CD4-positive, alpha-beta T cell treated with Interleukin-21 for 1 hour (primary cell): ENCODE measurements at regions not wholly inside any gene's neighbourhood (a gene's known extent, or its start where the extent isn't known, plus 50 kb on each side); places are given as distances from the start of the nearest gene placed in this dataset.

Source experiments
- DNase-seq: peaks from one replicate; pipeline ENCODE4 v3.0.0-alpha.2; 2020

DNA sequence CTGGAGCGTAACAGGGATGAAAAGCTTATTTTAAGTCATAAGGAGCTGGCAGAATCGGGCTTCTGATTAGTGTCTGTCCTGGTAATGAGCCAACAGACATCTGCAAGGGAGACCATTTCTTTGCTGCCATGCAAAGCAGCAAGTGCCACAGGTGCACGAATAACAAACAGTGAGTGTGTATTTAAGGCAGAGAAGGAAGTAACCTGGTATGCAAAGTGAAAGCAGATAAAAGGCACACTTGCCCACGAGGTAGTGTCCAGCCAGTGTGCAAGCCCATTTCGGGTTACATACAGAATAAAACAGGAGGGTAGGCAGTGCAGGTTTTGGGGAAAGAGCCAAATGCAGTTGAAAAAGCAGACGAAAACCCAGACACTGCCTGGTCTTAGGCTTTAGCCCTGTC is 1153.7 kb downstream of the SI start:
- DNase-seq = no peak

DNA sequence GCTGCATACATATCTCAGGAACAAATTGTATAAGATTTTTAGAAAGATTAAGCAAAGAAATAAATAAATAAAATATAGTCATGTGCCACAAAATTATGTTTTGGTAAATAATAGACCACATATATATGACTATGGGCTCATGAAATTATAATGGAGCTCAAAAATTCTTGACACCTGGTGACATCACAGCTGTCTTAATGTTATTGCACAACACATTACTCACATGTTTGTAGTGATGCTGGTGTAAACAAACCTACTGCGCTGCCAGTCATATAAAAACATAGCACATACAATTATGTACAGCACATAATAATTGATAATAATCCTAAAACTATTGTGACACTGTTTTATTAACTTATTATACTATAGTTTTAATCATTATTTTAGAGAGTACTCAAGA is 1159.1 kb downstream of the SI start:
- no peak for DNase-seq

GRCh38 chr3:163916596-163917560 is 1161.4 kb downstream of the SI start:
- DNase-seq = no peak

GRCh38 chr3:163915280-163915679 is 1163.0 kb downstream of the SI start:
- DNase-seq = no peak

GRCh38 chr3:163914567-163914966 is 1163.7 kb downstream of the SI start:
- no peak for DNase-seq

DNA sequence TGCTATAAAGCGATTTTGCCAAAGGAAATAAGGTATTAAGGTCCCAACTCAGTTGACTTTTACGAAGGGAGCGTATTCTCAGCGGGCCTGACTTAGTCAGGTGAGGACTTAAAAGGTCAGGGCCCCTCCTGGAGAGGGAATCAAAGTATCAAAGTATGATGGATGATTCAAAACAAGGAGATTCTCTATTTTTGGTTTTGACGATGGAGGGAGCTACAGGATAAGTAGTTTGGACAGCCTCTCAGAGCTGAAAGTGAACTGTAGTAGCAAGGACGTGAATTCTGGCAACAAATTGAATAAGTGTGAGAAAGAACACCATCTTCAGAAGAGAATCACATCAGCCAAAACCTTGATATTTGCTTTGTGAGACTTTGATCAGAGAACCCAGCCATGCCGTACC is 1186.5 kb downstream of the SI start:
- DNase-seq = no peak

GRCh38 chr3:163890661-163891060 is 1187.6 kb downstream of the SI start:
- DNase-seq = no peak

DNA sequence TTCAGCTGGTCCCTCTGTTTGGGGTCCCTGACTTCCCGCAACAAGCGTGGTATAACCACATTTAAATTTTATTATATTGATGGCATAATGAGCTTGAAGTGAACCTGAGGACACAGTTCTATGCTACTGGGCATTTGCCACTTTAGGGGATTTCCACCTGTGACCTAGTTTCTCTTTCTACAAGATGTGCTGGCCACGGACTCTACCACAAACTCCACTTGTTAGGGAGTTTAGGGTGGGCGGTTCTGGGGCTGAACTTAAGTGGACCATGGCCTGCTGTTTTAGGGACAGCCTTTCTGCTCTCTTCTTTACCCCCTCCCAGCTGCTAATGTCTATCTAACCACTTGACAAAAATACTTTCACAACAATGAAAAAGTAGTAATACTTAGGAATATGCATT is 1199.1 kb downstream of the SI start:
- no peak for DNase-seq

- peak; percentile 1 for DNase-seq
Measured at GRCh38 chr3:163878396-163878795, 1199.9 kb downstream of the SI start.

DNA sequence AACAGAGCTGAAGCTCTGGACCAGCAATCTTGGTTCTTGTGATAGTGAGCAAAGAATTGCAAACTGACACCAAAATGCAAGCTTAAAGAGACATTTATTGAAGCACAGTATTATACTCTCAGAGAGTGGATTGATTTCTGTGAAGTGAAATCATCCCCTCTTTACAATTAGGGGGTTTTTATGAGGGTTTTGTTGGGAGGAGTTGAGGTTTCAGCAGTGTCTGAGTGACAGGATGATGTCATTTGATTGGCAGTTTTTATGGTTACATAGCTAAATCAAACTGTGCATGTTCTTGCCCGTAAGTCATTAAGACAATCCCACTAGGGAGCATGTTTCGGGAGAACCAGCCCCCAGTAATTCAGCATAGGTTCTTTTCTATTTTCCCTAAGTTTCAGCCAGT is 1200.5 kb downstream of the SI start:
- DNase-seq = no peak

DNA sequence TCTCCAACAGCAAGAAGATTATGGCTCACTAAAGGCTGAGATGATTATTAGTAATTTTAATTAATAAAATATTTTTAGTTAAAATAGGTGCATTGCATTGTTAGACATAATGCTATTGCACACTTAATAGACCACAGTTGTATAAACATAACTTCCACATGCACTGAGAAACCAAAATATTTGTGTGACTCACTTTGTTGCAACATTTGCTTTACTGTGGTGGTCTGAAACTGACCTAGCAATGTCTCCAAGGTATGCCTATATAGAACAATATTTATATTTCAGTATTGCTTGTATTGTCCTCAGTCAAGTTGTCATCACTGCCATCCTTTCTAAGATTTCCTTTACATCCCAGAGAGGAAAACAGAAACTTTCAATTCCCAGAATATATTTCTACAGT is 1215.2 kb downstream of the SI start:
- DNase-seq = no peak

DNA sequence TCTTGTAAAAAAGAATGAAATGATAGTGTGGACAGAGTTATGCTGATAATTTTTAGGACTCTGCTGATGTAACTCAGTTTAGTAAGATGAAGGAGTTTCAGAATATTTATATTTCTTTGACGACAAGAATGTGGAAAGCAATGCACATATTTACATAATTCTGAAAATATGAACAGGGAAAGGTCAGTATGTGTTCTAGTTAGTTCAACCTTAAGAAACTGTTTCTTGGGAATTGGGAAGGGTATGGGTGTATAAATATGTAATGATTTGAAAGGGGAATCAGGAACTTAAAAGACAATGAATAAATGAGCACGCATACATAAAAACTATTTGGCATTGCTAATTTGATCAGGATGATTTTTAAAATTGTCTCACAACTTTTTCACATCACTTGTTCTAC is 1226.1 kb downstream of the SI start:
- DNase-seq = no peak

- no peak for DNase-seq
Measured at GRCh38 chr3:163838769-163839168, 1239.5 kb downstream of the SI start.

DNA sequence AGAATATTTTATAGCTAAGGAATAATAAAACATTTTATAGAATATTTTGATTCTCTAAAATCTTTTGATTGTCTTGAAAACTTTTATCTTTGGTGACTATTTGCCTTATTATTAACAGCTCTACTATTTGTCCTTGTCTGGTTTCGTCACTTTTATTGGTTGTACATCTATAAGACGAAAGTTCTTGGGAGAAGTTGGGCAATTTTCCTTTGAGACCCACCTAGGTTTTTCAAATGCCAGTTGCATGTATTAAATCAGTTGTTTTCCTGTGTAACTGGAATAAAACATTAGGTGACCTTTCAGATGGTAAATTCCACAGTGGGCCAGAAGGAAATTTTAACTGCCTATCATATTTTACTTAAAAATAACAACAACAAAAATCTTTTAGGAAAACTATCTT is 1245.7 kb downstream of the SI start:
- no peak for DNase-seq

- no peak for DNase-seq
Measured at GRCh38 chr3:163821841-163822240, 1256.5 kb downstream of the SI start.

- no peak for DNase-seq
Measured at GRCh38 chr3:163817015-163817414, 1261.3 kb downstream of the SI start.

GRCh38 chr3:163813935-163814334 is 1264.4 kb downstream of the SI start:
- DNase-seq = no peak

DNA sequence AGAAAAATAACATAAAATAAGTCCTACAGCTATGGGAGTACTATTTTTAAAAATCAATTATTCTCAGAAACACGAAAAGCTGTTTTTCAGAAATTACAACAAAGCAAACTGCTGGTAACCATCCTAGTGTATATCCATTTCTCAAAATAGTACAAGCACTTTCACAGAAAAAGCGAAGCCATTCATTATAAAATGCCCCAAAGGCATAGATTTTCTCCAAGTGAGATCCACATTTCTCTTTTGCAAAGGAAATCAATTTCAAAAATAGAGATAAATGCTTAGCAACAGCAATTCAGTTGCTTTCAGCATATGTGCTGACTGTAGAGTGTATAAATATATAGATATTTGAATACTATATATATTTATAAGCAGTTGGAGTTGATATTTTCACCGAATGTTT is 1266.3 kb downstream of the SI start:
- no peak for DNase-seq

DNA sequence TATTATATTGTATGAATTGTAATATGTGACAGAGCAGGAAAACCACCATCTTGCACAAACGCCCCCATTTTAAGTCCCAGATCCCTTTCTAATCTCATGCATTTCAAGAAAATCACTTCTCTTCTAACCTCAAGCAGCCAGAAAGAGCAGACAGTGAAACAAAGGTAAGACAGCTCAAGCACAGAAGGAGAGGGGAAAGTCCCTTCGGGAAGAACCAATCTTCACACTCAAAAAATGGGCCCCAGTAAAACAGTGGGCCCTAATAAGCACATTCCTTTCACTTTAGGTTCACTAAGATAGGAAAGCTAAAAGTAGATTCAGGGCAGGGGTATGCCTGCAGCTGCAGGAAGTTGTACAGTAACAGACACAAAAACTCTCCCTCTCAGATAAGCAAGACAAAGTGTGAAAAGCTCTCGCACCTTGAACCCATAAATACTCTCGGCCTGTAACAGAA is 1268.7 kb downstream of the SI start:
- DNase-seq = no peak

DNA sequence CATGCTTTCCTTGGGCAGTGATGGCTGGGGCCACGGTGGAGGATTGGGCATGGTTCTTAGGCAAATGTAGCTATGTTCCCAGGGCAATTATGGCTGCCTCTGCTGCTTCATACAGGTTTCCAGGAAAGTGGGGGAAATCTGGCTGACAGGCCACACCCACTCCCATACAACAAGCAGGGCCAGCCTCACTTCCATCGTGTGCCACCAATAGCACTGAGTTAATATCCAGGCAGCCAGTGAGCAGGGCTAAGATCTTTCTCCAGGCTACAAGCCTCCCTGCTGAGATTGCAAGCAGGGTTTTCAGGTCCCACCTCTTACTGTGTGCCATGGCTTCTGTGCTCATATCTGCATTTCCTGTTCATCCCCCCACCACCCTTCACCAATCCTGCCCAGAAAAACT is 1291.9 kb downstream of the SI start:
- DNase-seq = no peak

DNA sequence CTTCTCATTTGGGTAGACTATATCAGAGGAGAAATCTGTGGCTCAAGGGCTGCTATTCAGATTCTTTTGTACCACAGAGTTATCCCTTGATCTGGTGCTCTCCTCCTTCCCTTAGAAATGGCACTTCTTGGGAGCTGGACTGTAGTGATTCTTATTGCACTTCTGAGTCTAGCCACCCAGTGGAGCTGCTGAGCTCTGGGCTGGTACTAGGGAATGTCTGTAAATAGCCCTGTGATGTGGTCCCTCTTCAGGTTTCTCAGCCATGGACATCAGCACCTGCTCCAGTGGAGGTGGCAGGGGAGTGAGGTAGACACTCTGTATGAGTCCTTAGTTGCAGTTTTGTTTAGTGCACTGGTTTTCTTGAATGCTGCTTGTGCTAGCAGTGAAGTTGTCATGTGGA is 1292.6 kb downstream of the SI start:
- DNase-seq = no peak

- DNase-seq = no peak
Measured at GRCh38 chr3:163779396-163780344, 1298.6 kb downstream of the SI start.

GRCh38 chr3:163776743-163777142 is 1301.6 kb downstream of the SI start:
- no peak for DNase-seq

GRCh38 chr3:163773136-163773535 is 1305.2 kb downstream of the SI start:
- DNase-seq = no peak
